Activated naive CD4-positive, alpha-beta T cell treated with anti-CD3 and anti-CD28 coated beads, Interleukin-2, amount 10 ng/mL, durations not matched to agents 7 days and 5 days (primary cell): ENCODE measurements at regions not wholly inside any gene's neighbourhood (a gene's known extent, or its start where the extent isn't known, plus 50 kb on each side); places are given as distances from the start of the nearest gene placed in this dataset.
"Not testable (repeated sequence)": the region's sequence is repeated elsewhere in the genome, so short reads cannot be mapped to it uniquely, and the experiment has no call there.

Experiments used
- CTCF ChIA-PET: fragments of 350-600 bp; sonication (Branson Sonifier 250); formaldehyde crosslinking; loops from one replicate; lab custom pipeline; 2021; ENCODE audit warnings: antibody characterized with exemption; lab: Charles Lee
- DNase-seq: peaks from one replicate; pipeline ENCODE4 v3.0.0-alpha.2; 2020
- H3K27ac Mint-ChIP-seq: one replicate; pipeline ENCODE4 v1.8.0; 2021; ENCODE audit warnings: mild to moderate bottlenecking, moderate library complexity, mixed read lengths
- H3K27me3 Mint-ChIP-seq: one replicate; pipeline ENCODE4 v1.8.0; 2021; ENCODE audit warnings: mild to moderate bottlenecking, mixed read lengths
- H3K36me3 Mint-ChIP-seq: one replicate; pipeline ENCODE4 v1.8.0; 2021; ENCODE audit warnings: mixed read lengths
- H3K4me1 Mint-ChIP-seq: one replicate; pipeline ENCODE4 v1.8.0; 2021; ENCODE audit warnings: mixed read lengths
- H3K4me3 Mint-ChIP-seq: one replicate; pipeline ENCODE4 v1.8.0; 2021; ENCODE audit warnings: mild to moderate bottlenecking, moderate library complexity, mixed read lengths
- H3K9me3 Mint-ChIP-seq: one replicate; pipeline ENCODE4 v1.8.0; 2021; ENCODE audit warnings: mixed read lengths

DNA sequence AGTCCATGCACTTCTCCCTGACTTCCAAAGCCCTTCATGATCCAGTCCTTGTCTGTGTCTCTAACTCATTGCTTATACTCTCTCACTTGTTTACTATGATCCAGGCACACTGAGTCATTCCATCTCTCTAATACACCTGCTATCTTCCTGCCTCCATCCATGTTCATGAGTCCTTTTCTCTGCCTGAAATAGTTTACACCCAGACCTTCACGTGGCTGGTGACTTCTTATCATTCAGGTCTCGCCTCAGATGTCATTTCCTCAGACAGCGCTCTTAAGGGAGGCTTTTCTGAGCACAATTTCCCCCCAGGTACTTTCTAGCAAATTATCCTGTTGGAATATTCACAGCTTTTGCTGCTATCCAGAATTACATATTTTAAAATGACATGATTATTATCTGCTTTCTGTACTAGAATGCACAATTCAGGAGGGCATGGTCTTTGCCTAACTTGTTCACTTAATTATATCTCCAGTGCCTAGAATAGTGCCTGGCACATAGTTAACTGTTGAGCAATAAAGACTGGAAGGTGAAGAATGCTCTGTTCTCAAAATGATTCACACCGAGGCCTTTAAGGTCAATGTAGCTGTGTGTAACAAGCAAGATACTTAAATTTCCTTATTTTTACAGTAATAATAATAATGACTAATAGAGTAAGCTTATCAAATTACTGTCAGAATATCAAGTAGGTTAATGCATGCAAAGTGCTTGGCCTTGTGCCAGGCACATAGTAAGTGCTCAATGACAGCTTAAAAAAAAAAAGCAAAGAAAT is 183.7 kb upstream of the SPRY2 start:
- Mint-ChIP-seq H3K4me3 (no peak overlapping the region), H3K9me3 (peaks cover 8% of the 10 kb centered on the region), H3K4me1 (no peaks in the 10 kb centered on the region), H3K27ac (no peak overlapping the region), H3K36me3 (no peaks in the 10 kb centered on the region), H3K27me3 (no peaks in the 10 kb centered on the region)
- DNase-seq: no peak
- CTCF ChIA-PET: no interaction called here

DNA sequence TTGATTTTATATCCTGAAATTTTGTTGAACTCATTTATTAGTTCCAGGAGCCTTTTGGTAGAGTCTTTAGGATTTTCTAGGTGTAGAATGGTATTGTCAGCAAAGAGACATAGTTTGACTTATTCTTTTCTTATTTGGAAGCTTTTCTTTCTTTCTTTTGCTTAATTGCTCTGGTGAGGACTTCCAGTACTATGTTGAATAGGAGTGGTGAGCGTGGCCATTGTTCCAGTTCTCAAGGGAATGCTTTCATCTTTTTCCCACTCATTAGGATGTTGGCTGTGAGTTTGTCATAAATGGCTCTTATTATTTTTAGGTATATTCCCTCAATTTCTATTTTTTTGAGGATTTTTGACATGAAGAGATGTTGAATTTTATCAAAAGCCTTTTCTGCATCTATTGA is 182.2 kb upstream of the SPRY2 start:
- no peak for DNase-seq
- H3K4me3 Mint-ChIP-seq: no peak overlapping the region
- H3K9me3 Mint-ChIP-seq: peaks cover 9% of the 10 kb centered on the region
- H3K27ac Mint-ChIP-seq: no peak overlapping the region
- no peaks in the 10 kb centered on the region for H3K36me3 Mint-ChIP-seq
- H3K4me1 Mint-ChIP-seq: no peaks in the 10 kb centered on the region
- H3K27me3 Mint-ChIP-seq: no peaks in the 10 kb centered on the region
- CTCF ChIA-PET: no interaction called here

DNA sequence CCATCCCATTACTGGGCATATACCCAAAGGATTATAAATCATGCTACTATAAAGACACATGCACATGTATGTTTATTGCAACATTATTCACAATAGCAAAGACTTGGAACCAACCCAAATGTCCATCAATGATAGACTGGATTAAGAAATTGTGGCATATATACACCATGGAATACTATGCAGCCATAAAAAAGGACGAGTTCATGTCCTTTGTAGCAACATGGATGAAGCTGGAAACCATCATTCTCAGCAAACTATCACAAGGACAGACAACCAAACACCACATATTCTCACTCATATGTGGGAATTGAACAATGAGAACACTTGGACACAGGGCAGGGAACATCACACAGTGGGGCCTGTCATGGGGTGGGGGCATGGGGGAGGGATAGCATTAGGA is 181.5 kb upstream of the SPRY2 start:
- DNase-seq, H3K27me3 Mint-ChIP-seq, CTCF ChIA-PET: not testable (repeated sequence)

DNA sequence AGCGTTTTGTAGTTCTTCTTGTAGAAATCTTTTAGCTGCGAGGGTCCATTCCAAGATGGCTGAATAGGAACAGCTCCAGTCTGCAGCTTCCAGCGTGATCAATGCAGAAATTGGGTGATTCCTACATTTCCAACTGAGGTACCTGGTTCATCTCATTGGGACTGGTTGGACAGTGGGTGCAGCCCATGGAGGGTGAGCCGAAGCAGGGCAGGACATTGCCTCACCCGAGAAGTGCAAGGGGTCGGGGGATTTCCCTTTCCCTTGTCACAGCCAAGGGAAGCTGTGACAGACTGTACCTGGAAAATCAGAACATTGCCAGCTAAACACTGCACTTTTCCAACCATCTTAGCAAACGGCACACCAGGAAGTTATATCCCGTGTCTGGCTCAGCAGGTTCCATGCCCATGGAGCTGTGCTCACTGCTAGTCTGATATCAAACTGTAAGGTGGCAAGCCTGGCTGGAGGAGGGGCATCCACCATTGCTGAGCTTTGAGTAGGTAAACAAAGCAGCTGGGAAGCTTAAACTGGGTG is 176.0 kb upstream of the SPRY2 start:
- CTCF ChIA-PET: no interaction called here
- no peak overlapping the region for H3K27ac Mint-ChIP-seq
- H3K36me3 Mint-ChIP-seq: no peaks in the 10 kb centered on the region
- H3K9me3 Mint-ChIP-seq: peaks cover 16% of the 10 kb centered on the region
- H3K4me3 Mint-ChIP-seq: no peak overlapping the region
- no peaks in the 10 kb centered on the region for H3K27me3 Mint-ChIP-seq
- DNase-seq: no peak
- no peaks in the 10 kb centered on the region for H3K4me1 Mint-ChIP-seq

More for the DNA sequence above, 181.5 kb upstream of the SPRY2 start:
- not testable (repeated sequence) for H3K27ac Mint-ChIP-seq, H3K9me3 Mint-ChIP-seq, H3K36me3 Mint-ChIP-seq, H3K4me3 Mint-ChIP-seq, H3K4me1 Mint-ChIP-seq

DNA sequence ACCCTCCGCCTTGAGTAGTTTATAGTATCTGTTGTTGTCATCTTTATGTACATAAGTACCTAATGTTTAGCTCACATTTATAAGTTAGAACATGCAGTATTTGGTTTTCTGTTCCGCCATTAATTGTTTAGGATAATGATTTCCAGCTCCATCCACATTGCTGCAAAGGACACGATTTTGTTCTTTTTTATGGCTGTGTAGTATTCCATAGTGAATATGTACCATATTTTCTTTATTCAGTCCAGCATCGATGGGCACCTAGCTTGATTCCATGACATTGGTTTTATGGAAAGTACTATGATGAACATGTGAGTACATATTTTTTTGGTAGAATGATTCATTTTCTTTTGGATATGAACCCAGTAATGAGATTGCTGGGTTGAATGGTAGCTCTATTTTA is 174.4 kb upstream of the SPRY2 start:
- H3K4me1 Mint-ChIP-seq: no peaks in the 10 kb centered on the region
- H3K36me3 Mint-ChIP-seq: no peaks in the 10 kb centered on the region
- H3K4me3 Mint-ChIP-seq: no peak overlapping the region
- H3K9me3 Mint-ChIP-seq: peaks cover 16% of the 10 kb centered on the region
- CTCF ChIA-PET: no interaction called here
- H3K27me3 Mint-ChIP-seq: no peaks in the 10 kb centered on the region
- no peak for DNase-seq
- no peak overlapping the region for H3K27ac Mint-ChIP-seq

DNA sequence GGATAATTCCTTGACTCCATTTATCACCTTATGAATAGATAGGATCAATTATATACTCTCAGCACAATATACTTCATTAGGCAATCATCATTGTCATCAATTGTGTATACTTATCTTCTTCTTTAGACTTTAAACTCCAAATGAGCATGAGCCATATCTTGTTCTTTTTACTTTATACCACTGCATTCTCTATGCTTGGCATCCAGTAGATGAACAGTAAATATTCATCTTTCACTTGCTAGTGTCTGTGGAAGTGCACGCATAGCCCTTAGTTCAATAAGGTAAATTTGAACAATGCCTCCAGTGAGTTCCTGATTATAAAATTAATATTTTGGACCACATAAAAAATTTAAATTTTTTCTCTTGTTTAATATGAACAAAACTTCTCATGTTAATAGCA is 172.3 kb upstream of the SPRY2 start:
- H3K27ac Mint-ChIP-seq: no peak overlapping the region
- H3K4me1 Mint-ChIP-seq: no peaks in the 10 kb centered on the region
- peaks cover 11% of the 10 kb centered on the region for H3K9me3 Mint-ChIP-seq
- DNase-seq: no peak
- H3K27me3 Mint-ChIP-seq: no peaks in the 10 kb centered on the region
- H3K36me3 Mint-ChIP-seq: no peaks in the 10 kb centered on the region
- CTCF ChIA-PET: no interaction called here
- H3K4me3 Mint-ChIP-seq: no peak overlapping the region

DNA sequence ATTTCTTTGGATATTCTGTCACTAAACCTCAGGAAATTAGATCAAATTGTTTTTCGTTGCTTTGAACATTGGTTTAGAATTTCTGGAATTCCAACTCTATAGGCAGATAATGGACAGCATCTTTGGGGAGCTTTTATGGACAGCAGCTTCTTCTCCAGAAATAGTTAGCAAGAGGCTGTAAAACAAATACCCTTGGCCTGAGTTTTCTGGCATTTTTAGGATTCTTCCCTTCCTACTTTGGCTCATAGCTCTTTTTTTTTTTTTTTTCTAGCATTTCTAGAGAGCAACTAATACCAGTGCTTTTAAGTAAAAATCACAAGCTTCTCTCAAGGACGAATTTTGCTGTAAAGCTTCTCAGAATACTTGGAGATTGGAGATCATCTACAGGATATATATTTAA is 169.8 kb upstream of the SPRY2 start:
- CTCF ChIA-PET: no interaction called here
- Mint-ChIP-seq H3K27ac (no peak overlapping the region), H3K27me3 (no peaks in the 10 kb centered on the region), H3K4me1 (no peaks in the 10 kb centered on the region), H3K9me3 (peaks cover 8% of the 10 kb centered on the region), H3K4me3 (no peak overlapping the region), H3K36me3 (no peaks in the 10 kb centered on the region)
- DNase-seq: no peak

DNA sequence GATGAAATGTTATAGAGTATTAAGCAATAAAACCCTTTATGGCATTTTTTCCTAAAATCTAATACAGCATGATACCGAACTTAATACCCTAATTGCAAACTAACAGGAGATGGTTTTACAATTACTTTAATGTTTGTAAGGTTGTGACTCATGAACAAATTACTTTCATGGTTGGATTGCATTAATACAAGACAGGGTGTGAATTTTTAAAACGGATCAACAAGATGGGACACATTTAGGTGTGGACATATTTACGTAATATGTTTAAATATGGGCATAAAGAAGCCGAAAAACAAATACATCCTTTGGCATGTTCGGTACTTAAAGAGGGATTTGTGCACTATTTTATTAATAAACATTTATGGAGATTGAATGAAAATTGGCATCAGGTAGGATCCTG is 168.3 kb upstream of the SPRY2 start:
- H3K27me3 Mint-ChIP-seq: no peaks in the 10 kb centered on the region
- H3K9me3 Mint-ChIP-seq: peaks cover 6% of the 10 kb centered on the region
- CTCF ChIA-PET: no interaction called here
- no peaks in the 10 kb centered on the region for H3K36me3 Mint-ChIP-seq
- no peaks in the 10 kb centered on the region for H3K4me1 Mint-ChIP-seq
- no peak overlapping the region for H3K4me3 Mint-ChIP-seq
- H3K27ac Mint-ChIP-seq: no peak overlapping the region
- no peak for DNase-seq

DNA sequence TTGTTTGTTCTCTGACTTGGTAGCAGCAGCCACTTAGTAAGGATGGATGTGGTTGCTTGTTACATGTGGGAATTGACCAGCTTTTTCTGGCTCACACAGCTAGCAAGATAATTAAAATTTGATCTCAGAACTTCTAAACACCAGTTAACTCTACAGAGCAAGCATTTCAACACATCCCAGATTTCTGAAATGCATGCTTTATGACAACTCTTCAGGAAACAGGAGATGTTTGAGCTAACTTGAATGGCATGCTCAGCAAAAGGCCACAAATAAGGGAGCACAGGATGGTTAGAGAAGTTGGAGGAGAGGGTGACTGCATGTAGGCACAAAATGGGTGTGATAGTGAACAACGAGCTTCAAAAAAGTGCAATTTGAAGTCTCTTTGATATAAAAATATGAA is 167.1 kb upstream of the SPRY2 start:
- H3K27ac Mint-ChIP-seq: no peak overlapping the region
- H3K9me3 Mint-ChIP-seq: peaks cover 6% of the 10 kb centered on the region
- no peaks in the 10 kb centered on the region for H3K36me3 Mint-ChIP-seq
- no peaks in the 10 kb centered on the region for H3K4me1 Mint-ChIP-seq
- CTCF ChIA-PET: no interaction called here
- no peak overlapping the region for H3K4me3 Mint-ChIP-seq
- no peak for DNase-seq
- H3K27me3 Mint-ChIP-seq: no peaks in the 10 kb centered on the region

DNA sequence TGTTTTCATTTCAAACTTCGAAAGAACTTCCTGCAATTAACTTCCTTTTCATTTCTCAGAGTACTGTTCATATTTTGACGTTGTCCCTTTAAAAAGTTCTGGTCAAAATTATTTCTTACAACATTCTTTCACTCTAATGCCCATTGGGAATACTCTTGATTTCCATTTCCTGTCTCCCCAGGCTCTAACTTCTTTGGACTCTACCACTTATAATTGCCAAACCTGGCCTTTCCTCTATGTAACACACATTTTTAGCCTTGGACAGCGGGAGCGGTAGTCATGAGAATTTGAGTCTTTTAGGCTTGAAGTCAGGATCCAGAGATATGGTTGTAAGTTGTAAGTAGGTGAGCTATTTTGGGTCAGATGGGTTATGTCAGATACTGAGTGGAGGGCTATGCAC is 163.5 kb upstream of the SPRY2 start:
- DNase-seq: no peak
- peaks cover 4% of the 10 kb centered on the region for H3K9me3 Mint-ChIP-seq
- H3K27ac Mint-ChIP-seq: no peak overlapping the region
- H3K4me1 Mint-ChIP-seq: no peaks in the 10 kb centered on the region
- H3K27me3 Mint-ChIP-seq: no peaks in the 10 kb centered on the region
- CTCF ChIA-PET: no interaction called here
- no peaks in the 10 kb centered on the region for H3K36me3 Mint-ChIP-seq
- no peak overlapping the region for H3K4me3 Mint-ChIP-seq

DNA sequence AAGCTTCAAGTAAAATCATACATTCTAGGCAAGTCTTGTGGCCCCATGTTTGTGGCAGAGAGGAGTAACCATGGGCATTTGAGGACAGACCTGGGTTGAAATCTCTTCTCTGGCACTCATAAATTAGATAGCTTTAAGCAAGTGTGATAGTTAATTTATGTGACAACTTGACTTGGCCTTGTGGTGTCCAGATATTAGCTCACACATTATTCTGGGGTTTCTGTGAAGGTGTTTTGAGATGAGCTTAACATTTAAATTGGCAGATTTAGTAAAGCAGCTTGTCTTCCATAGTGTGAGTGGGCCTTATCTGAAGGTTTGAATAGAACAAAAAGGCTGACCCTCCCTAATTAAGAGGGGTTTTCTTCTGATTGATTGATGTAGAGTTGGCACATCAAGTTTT is 161.4 kb upstream of the SPRY2 start:
- Mint-ChIP-seq H3K27me3 (no peaks in the 10 kb centered on the region), H3K27ac (no peak overlapping the region), H3K36me3 (no peaks in the 10 kb centered on the region), H3K4me3 (no peak overlapping the region), H3K9me3 (peaks cover 4% of the 10 kb centered on the region), H3K4me1 (no peaks in the 10 kb centered on the region)
- DNase-seq: no peak
- CTCF ChIA-PET: no interaction called here

DNA sequence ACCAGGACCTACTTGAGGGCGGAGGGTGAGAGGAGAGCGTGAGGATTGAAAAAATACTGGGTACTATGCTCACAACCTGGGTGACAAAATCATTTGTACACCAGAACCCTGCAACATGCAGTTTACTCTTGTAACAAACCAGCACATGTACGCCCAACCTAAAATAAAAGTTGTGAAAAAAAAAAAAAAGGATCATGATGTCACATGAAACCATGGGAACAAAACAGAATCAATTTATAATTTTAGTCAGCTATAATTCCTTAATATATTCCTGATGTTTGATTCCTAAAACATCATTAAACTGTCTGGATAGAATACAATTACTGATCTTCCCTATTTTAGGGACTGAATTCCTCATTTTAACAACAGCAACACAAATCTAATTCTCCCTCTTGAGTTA is 160.6 kb upstream of the SPRY2 start:
- Mint-ChIP-seq H3K36me3 (no peaks in the 10 kb centered on the region), H3K9me3 (peaks cover under 1% of the 10 kb centered on the region), H3K27me3 (no peaks in the 10 kb centered on the region), H3K4me1 (no peaks in the 10 kb centered on the region), H3K4me3 (no peak overlapping the region), H3K27ac (no peak overlapping the region)
- CTCF ChIA-PET: no interaction called here
- DNase-seq: no peak

DNA sequence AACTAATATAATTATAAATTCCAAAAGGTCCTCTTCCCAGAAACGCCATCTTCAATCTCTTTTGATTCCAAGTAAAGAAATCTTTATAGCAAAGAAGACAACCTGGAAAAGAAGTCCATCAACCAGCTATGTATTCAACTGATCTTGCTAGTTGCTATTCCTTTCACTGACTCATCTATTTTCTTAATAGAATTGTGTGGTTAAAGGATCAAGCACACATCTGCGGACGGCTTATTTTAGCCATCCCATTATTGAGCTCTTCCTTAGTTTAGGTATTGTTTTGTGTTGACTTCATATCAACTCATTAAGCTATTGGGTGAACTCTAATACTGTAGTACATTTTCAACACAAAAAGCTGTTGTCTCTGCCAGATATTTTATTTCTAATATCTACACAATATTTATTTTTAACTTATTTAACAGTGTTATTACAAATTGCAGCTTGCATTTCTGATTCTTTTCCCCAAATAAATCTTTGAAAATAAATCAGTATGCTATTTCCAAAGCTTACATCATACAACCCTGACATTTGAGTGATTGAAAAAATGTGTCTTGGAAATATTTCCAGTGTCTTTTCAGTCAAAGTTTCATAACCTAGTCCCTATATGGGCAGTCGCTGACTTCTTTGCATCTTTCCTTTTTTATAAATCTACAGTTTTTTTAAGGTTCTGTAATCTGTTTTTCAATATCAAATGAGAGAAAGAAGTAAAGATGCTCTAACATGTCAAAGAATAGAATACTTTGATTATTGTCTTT is 158.8 kb upstream of the SPRY2 start:
- CTCF ChIA-PET: interaction anchor here (0.5 kb wide), 1 partner anchor 1665 kb away, joined by 3 read pairs; no protein-coding TSS in a partner anchor
- Mint-ChIP-seq H3K9me3 (no peaks in the 10 kb centered on the region), H3K4me1 (no peaks in the 10 kb centered on the region), H3K36me3 (no peaks in the 10 kb centered on the region), H3K27me3 (no peaks in the 10 kb centered on the region), H3K4me3 (no peak overlapping the region), H3K27ac (no peak overlapping the region)
- no peak for DNase-seq

DNA sequence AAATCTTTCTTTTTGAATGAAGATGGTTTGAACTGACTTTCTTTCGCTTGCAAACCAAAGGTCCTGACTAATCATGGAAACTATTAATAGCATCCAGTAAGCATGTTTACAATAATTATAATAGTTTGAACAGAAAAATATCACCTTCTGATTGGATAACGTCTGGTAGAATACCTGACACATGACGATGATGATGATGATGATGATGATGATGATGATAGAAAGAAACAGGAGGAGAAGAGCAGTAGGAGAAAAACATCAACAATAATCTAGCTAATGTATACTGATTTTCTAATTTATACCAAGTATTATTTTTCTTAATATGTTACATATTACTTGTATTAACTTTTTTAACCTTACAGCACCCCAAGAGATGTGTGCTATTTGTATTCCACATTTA is 157.5 kb upstream of the SPRY2 start:
- CTCF ChIA-PET: no interaction called here
- H3K27me3 Mint-ChIP-seq: no peaks in the 10 kb centered on the region
- H3K9me3 Mint-ChIP-seq: no peaks in the 10 kb centered on the region
- H3K36me3 Mint-ChIP-seq: no peaks in the 10 kb centered on the region
- H3K4me1 Mint-ChIP-seq: no peaks in the 10 kb centered on the region
- no peak for DNase-seq
- H3K27ac Mint-ChIP-seq: no peak overlapping the region
- no peak overlapping the region for H3K4me3 Mint-ChIP-seq

DNA sequence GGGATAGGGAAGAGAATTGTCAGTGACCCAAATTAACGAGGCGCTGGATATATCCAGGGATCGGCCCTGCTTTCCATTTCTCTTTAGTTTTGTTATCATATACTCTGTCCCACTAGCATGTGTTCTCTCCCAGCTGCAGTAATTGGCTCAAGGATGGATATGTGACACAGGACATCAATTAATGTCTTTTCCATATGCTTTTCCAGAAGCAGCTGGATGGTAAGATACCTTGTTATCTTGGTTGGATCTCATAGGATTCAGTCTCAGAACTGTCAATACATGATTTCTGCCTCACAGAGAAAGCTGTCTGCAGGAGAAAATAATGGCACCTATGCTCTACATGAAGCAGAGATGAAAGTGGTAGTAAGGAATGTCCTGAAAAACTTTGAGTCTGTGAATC is 157.1 kb upstream of the SPRY2 start:
- no peak for DNase-seq
- Mint-ChIP-seq H3K27me3 (no peaks in the 10 kb centered on the region), H3K4me3 (no peak overlapping the region), H3K4me1 (no peaks in the 10 kb centered on the region), H3K36me3 (no peaks in the 10 kb centered on the region), H3K9me3 (no peaks in the 10 kb centered on the region), H3K27ac (no peak overlapping the region)
- CTCF ChIA-PET: interaction anchor here (0.9 kb wide), 1 partner anchor 155 kb away, joined by 3 read pairs; no protein-coding TSS in a partner anchor
